ENCODE measurements at regions not wholly inside any gene's neighbourhood (a gene's known extent, or its start where the extent isn't known, plus 50 kb on each side); places are given as distances from the start of the nearest gene placed in this dataset.

GRCh38 chr17:77819497-77819896 lies 139.0 kb upstream of the TNRC6C start:
- Histone ChIP-seq H3K27me3 (ENCODE audit: insufficient read depth, low read depth) (peaks cover 55% of the 10 kb centered on the region), H3K4me3 (no peak overlapping the region), H3K27ac (no peak overlapping the region), H3K9me2 (ENCODE audit: insufficient read depth) (no peaks in the 10 kb centered on the region), H2AFZ (no peak overlapping the region), H3K4me2 (no peak overlapping the region), H3K4me1 (replicated peaks; ENCODE audit: insufficient read depth) (no peaks in the 10 kb centered on the region), H4K20me1 (ENCODE audit: insufficient read depth) (no peaks in the 10 kb centered on the region), H3K36me3 (ENCODE audit: low read depth) (no peaks in the 10 kb centered on the region), H3K9me3 (ENCODE audit: insufficient read depth, low read depth) (no peaks in the 10 kb centered on the region), H3F3A (ENCODE audit: insufficient read depth, low read depth) (no peaks in the 10 kb centered on the region), H3K79me2 (ENCODE audit: low read depth) (no peaks in the 10 kb centered on the region)
- no peak for TF ChIP-seq EZH2 (IDR thresholded peaks at IDR 0.05; ENCODE audit: low read depth)
- ChIA-PET POLR2A (ENCODE audit: unreplicated experiment) (no interaction called here), CTCF (no interaction called here)
- intact Hi-C loops (cut with micrococcal nuclease; ENCODE audit: unreplicated experiment): no loop called here
- BruUV-seq (replicated peaks): no TSS peak
- DNase-seq: no peak

- Histone ChIP-seq H3K4me3 (no peak overlapping the region), H3K36me3 (ENCODE audit: low read depth) (no peaks in the 10 kb centered on the region), H2AFZ (no peak overlapping the region), H3K4me1 (replicated peaks; ENCODE audit: insufficient read depth) (no peaks in the 10 kb centered on the region), H3K9me2 (ENCODE audit: insufficient read depth) (no peaks in the 10 kb centered on the region), H4K20me1 (ENCODE audit: insufficient read depth) (no peaks in the 10 kb centered on the region), H3K4me2 (no peak overlapping the region), H3K9me3 (ENCODE audit: insufficient read depth, low read depth) (no peaks in the 10 kb centered on the region), H3K79me2 (ENCODE audit: low read depth) (no peaks in the 10 kb centered on the region), H3K27ac (no peak overlapping the region), H3F3A (ENCODE audit: insufficient read depth, low read depth) (no peaks in the 10 kb centered on the region), H3K27me3 (ENCODE audit: insufficient read depth, low read depth) (peaks cover 57% of the 10 kb centered on the region)
- no peak for DNase-seq
- no TSS peak for BruUV-seq (replicated peaks)
- CTCF ChIA-PET: no interaction called here
- intact Hi-C loops (cut with micrococcal nuclease; ENCODE audit: unreplicated experiment): no loop called here
- TF ChIP-seq, protein P1, sequence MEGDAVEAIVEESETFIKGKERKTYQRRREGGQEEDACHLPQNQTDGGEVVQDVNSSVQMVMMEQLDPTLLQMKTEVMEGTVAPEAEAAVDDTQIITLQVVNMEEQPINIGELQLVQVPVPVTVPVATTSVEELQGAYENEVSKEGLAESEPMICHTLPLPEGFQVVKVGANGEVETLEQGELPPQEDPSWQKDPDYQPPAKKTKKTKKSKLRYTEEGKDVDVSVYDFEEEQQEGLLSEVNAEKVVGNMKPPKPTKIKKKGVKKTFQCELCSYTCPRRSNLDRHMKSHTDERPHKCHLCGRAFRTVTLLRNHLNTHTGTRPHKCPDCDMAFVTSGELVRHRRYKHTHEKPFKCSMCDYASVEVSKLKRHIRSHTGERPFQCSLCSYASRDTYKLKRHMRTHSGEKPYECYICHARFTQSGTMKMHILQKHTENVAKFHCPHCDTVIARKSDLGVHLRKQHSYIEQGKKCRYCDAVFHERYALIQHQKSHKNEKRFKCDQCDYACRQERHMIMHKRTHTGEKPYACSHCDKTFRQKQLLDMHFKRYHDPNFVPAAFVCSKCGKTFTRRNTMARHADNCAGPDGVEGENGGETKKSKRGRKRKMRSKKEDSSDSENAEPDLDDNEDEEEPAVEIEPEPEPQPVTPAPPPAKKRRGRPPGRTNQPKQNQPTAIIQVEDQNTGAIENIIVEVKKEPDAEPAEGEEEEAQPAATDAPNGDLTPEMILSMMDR (conservative IDR thresholded peaks at IDR 0.05): no peak
- no peak for TF ChIP-seq EZH2 (IDR thresholded peaks at IDR 0.05; ENCODE audit: low read depth)
- POLR2A ChIA-PET (ENCODE audit: unreplicated experiment): no interaction called here
Observed at GRCh38 chr17:77821114-77821513, 137.4 kb upstream of the TNRC6C start.

DNA sequence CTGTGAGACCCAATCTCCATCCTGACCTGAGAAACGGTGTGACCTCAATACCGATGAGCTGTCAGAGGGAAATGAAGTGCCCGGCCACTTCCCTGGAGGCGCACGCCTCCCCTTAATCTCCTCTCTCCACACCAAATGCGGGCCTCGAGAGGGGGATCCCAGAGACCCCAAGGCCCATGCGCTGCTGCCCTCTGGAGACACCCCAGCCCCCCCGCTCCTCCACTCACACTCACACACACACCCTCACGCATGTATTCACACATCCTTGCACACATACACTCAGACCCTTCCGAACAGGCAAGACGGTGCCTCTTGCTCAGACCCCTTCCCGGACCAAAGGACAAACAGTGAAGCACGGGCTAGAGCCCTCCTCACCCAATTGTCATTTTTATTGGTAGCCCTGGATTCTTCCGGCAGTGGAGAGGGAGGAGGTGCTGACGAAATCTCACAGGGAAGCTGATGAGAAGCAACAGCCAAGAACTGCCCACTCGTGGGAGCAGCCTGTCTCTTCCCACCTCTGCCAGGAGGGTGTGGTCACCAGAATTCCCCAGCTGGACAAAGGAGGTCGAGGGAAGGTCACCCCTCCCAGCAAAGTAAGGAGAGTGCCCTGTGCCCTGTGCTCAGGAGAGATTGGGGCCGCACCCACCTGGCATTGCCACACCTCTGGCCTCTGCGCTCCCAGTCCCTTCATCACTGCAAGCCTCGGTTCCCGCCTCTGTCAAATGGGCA lies 136.0 kb upstream of the TNRC6C start:
- Histone ChIP-seq H3K9me3 (ENCODE audit: insufficient read depth, low read depth) (no peaks in the 10 kb centered on the region), H3K9me2 (ENCODE audit: insufficient read depth) (no peaks in the 10 kb centered on the region), H3K27me3 (ENCODE audit: insufficient read depth, low read depth) (peaks cover 53% of the 10 kb centered on the region), H3K36me3 (ENCODE audit: low read depth) (no peaks in the 10 kb centered on the region), H3K27ac (no peak overlapping the region), H3K79me2 (ENCODE audit: low read depth) (no peaks in the 10 kb centered on the region), H3K4me1 (replicated peaks; ENCODE audit: insufficient read depth) (no peaks in the 10 kb centered on the region), H3K4me2 (no peak overlapping the region), H2AFZ (no peak overlapping the region), H4K20me1 (ENCODE audit: insufficient read depth) (no peaks in the 10 kb centered on the region), H3K4me3 (no peak overlapping the region), H3F3A (ENCODE audit: insufficient read depth, low read depth) (no peaks in the 10 kb centered on the region)
- CTCF ChIA-PET: no interaction called here
- DNase-seq: no peak
- intact Hi-C loops (cut with micrococcal nuclease; ENCODE audit: unreplicated experiment): no loop called here
- TF ChIP-seq EZH2 (IDR thresholded peaks at IDR 0.05; ENCODE audit: low read depth): no peak
- TF ChIP-seq, protein P1 (conservative IDR thresholded peaks at IDR 0.05): no peak
- POLR2A ChIA-PET (ENCODE audit: unreplicated experiment): no interaction called here
- BruUV-seq (replicated peaks): no TSS peak
